ENCODE measurements at regions not wholly inside any gene's neighbourhood (a gene's known extent, or its start where the extent isn't known, plus 50 kb on each side); places are given as distances from the start of the nearest gene placed in this dataset.

DNA sequence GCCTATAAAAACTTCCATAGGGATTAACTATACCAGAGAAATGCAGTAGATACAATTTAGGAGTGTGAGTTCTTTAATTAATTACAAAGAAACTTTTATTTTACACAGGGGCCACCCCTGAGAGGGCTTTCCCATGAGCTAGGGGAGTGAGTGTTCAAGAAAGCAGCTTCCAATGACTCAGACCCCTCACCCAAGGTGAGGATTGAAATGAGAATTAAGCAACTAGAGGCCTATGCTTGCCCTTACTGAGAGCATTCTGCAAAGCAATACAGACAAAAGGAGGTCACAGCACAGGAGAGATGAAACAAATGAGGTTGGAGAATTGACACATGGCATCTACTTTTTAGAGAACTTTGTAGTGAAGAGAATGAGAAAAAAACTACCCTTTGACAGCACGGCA, 301.8 kb downstream of the WDR11 start:
- Histone ChIP-seq H3K36me3 (replicated peaks in 1 of 2; ENCODE audit: control extremely low read depth in 1 of 2, control insufficient read depth in 1 of 2, extremely low read depth in 1 of 2, insufficient read depth in 2 of 2, low read length in 1 of 2) (no peaks in the 10 kb centered on the region), H3K4me3 (ENCODE audit: control extremely low read depth in 1 of 5, extremely low read depth in 1 of 5, insufficient read depth in 1 of 5, low read depth in 2 of 5, low read length in 4 of 5) (no peak overlapping the region), H3K79me2 (ENCODE audit: control insufficient read depth, insufficient read depth, low read length) (no peaks in the 10 kb centered on the region), H2AFZ (ENCODE audit: insufficient read depth, low read depth, low read length, poor library complexity, severe bottlenecking) (no peak overlapping the region), H3K9me3 (ENCODE audit: control extremely low read depth in 1 of 3, control insufficient read depth in 2 of 3, insufficient read depth in 1 of 3, low read length in 2 of 3) (peaks cover 0 to 6% (median 0%) of the 10 kb centered on the region in 3 donors), H3K27me3 (replicated peaks in 1 of 4; ENCODE audit: control extremely low read depth in 1 of 4, control insufficient read depth in 3 of 4, insufficient read depth in 4 of 4, low read length in 3 of 4) (no peaks in the 10 kb centered on the region), H4K20me1 (ENCODE audit: control insufficient read depth, insufficient read depth, low read length, poor library complexity, severe bottlenecking) (no peaks in the 10 kb centered on the region), H3K9ac (ENCODE audit: low read length) (no peak overlapping the region), H3K4me1 (ENCODE audit: control insufficient read depth in 2 of 2, insufficient read depth in 2 of 2, low read length in 2 of 2) (no peaks in the 10 kb centered on the region), H3K27ac (ENCODE audit: low read length in 2 of 2) (no peak overlapping the region), H3K4me2 (replicated peaks; ENCODE audit: low read depth, low read length, poor library complexity, severe bottlenecking) (no peak overlapping the region)
- Mint-ChIP-seq H3K27me3 (peaks cover 3% of the 10 kb centered on the region), H3K4me1 (no peaks in the 10 kb centered on the region), H3K27ac (no peak overlapping the region), H3K4me3 (no peak overlapping the region), H3K9me3 (ENCODE audit: insufficient read depth) (no peaks in the 10 kb centered on the region)
- ChIA-PET POLR2A (no interaction called here), CTCF (no interaction called here)
- TF ChIP-seq EZH2 (IDR thresholded peaks at IDR 0.05; ENCODE audit: borderline replicate concordance, insufficient read depth, low read depth, low read length, poor library complexity, severe bottlenecking), result no peak
- TF ChIP-seq, protein P1, sequence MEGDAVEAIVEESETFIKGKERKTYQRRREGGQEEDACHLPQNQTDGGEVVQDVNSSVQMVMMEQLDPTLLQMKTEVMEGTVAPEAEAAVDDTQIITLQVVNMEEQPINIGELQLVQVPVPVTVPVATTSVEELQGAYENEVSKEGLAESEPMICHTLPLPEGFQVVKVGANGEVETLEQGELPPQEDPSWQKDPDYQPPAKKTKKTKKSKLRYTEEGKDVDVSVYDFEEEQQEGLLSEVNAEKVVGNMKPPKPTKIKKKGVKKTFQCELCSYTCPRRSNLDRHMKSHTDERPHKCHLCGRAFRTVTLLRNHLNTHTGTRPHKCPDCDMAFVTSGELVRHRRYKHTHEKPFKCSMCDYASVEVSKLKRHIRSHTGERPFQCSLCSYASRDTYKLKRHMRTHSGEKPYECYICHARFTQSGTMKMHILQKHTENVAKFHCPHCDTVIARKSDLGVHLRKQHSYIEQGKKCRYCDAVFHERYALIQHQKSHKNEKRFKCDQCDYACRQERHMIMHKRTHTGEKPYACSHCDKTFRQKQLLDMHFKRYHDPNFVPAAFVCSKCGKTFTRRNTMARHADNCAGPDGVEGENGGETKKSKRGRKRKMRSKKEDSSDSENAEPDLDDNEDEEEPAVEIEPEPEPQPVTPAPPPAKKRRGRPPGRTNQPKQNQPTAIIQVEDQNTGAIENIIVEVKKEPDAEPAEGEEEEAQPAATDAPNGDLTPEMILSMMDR (IDR thresholded peaks at IDR 0.05), result no peak
- DNase-seq, result no peak
- no peak for ATAC-seq (ENCODE audit: low read depth)
- intact Hi-C loops (cut with micrococcal nuclease), result no loop called here
- 100% methylated on average over 1 of the region's 1 CpG for WGBS (ENCODE audit: insufficient coverage)

GRCh38 chr10:121154310-121154709, 303.1 kb downstream of the WDR11 start:
- H2AFZ ChIP-seq (ENCODE audit: insufficient read depth, low read depth, low read length, poor library complexity, severe bottlenecking), result no peak overlapping the region
- 90% methylated on average over 2 of the region's 2 CpGs for WGBS (ENCODE audit: insufficient coverage)

More at GRCh38 chr10:121154310-121154709, 303.1 kb downstream of the WDR11 start:
- POLR2A ChIA-PET, result no interaction called here
- H3K27ac ChIP-seq (ENCODE audit: low read length in 2 of 2), result no peak overlapping the region
- H3K4me3 Mint-ChIP-seq, result no peak overlapping the region
- no peaks in the 10 kb centered on the region for H3K36me3 ChIP-seq (replicated peaks in 1 of 2; ENCODE audit: control extremely low read depth in 1 of 2, control insufficient read depth in 1 of 2, extremely low read depth in 1 of 2, insufficient read depth in 2 of 2, low read length in 1 of 2)
- CTCF ChIA-PET, result no interaction called here
- no peaks in the 10 kb centered on the region for H3K9me3 Mint-ChIP-seq (ENCODE audit: insufficient read depth)
- no peak overlapping the region for H3K4me3 ChIP-seq (ENCODE audit: control extremely low read depth in 1 of 5, extremely low read depth in 1 of 5, insufficient read depth in 1 of 5, low read depth in 2 of 5, low read length in 4 of 5)
- no peak overlapping the region for H3K27ac Mint-ChIP-seq
- H3K9me3 ChIP-seq (ENCODE audit: control extremely low read depth in 1 of 3, control insufficient read depth in 2 of 3, insufficient read depth in 1 of 3, low read length in 2 of 3), result peaks cover 0 to 3% (median 0%) of the 10 kb centered on the region in 3 donors
- no peaks in the 10 kb centered on the region for H3K79me2 ChIP-seq (ENCODE audit: control insufficient read depth, insufficient read depth, low read length)
- no peak overlapping the region for H3K9ac ChIP-seq (ENCODE audit: low read length)
- TF ChIP-seq, protein P1 (IDR thresholded peaks at IDR 0.05), result no peak
- no peak for TF ChIP-seq EZH2 (IDR thresholded peaks at IDR 0.05; ENCODE audit: borderline replicate concordance, insufficient read depth, low read depth, low read length, poor library complexity, severe bottlenecking)
- no peaks in the 10 kb centered on the region for H3K27me3 ChIP-seq (replicated peaks in 1 of 4; ENCODE audit: control extremely low read depth in 1 of 4, control insufficient read depth in 3 of 4, insufficient read depth in 4 of 4, low read length in 3 of 4)
- H3K4me1 Mint-ChIP-seq, result no peaks in the 10 kb centered on the region
- ATAC-seq (ENCODE audit: low read depth) (no peak), DNase-seq (no peak)
- no peaks in the 10 kb centered on the region for H4K20me1 ChIP-seq (ENCODE audit: control insufficient read depth, insufficient read depth, low read length, poor library complexity, severe bottlenecking)
- no peaks in the 10 kb centered on the region for H3K4me1 ChIP-seq (ENCODE audit: control insufficient read depth in 2 of 2, insufficient read depth in 2 of 2, low read length in 2 of 2)
- intact Hi-C loops (cut with micrococcal nuclease), result no loop called here
- H3K4me2 ChIP-seq (replicated peaks; ENCODE audit: low read depth, low read length, poor library complexity, severe bottlenecking), result no peak overlapping the region
- H3K27me3 Mint-ChIP-seq, result peaks cover 3% of the 10 kb centered on the region

Measured in B cell (primary cell).